Esophagus squamous epithelium (tissue), 4 donors: ENCODE measurements at regions not wholly inside any gene's neighbourhood (a gene's known extent, or its start where the extent isn't known, plus 50 kb on each side); places are given as distances from the start of the nearest gene placed in this dataset.

Experiments used
- POLR2A ChIP-seq, 4 donors: fragments of 450-650 bp; IDR thresholded peaks; one replicate each; pipeline ENCODE4 v1.6.1; 2017; ENCODE audit warnings: antibody characterized with exemption in 4 of 4, mild to moderate bottlenecking in 4 of 4, moderate library complexity in 3 of 4
- TF ChIP-seq, protein P1 (sequence below), 6 experiments: fragments of 450-650 bp in 4 of 6; fragments of 200-600 bp in 2 of 6; sonication (generic) in 2 of 6; IDR thresholded peaks; one replicate each; pipeline ENCODE4 v1.5.1; 2016 to 2019; ENCODE audit warnings: antibody characterized with exemption in 6 of 6, mild to moderate bottlenecking in 4 of 6, moderate library complexity in 4 of 6

GRCh38 chr2:109046925-109047508 lies 58.0 kb upstream of the EDAR start:
- TF ChIP-seq, protein P1, sequence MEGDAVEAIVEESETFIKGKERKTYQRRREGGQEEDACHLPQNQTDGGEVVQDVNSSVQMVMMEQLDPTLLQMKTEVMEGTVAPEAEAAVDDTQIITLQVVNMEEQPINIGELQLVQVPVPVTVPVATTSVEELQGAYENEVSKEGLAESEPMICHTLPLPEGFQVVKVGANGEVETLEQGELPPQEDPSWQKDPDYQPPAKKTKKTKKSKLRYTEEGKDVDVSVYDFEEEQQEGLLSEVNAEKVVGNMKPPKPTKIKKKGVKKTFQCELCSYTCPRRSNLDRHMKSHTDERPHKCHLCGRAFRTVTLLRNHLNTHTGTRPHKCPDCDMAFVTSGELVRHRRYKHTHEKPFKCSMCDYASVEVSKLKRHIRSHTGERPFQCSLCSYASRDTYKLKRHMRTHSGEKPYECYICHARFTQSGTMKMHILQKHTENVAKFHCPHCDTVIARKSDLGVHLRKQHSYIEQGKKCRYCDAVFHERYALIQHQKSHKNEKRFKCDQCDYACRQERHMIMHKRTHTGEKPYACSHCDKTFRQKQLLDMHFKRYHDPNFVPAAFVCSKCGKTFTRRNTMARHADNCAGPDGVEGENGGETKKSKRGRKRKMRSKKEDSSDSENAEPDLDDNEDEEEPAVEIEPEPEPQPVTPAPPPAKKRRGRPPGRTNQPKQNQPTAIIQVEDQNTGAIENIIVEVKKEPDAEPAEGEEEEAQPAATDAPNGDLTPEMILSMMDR (IDR thresholded peaks at IDR 0.05), result no peak
- no peak for TF ChIP-seq POLR2A (IDR thresholded peaks at IDR 0.05)
